K562 (cell line): ENCODE measurements at regions not wholly inside any gene's neighbourhood (a gene's known extent, or its start where the extent isn't known, plus 50 kb on each side); places are given as distances from the start of the nearest gene placed in this dataset.

ENCODE experiments used
- ATAC-seq: fragments of 200-7000 bp; cut with Tn5 transposase; 3 replicates; pipeline ENCODE4 v1.9.1; 2020; ENCODE audit warnings: moderate library complexity
- BruUV-seq: library from RNA; stranded (reverse); fragments of 400-500 nt; replicated peaks from 2 replicates; lab custom pipeline; 2021; lab: Mats Ljungman, UMichigan
- CTCF ChIA-PET: fragments of 300-600 bp; formaldehyde crosslinking; extraction: SDS; loops from one replicate; lab custom pipeline; 2021; ENCODE audit warnings: low intra/inter-chr PET ratio; lab: Yijun Ruan, JAX
- POLR2A ChIA-PET: fragments of 300-600, 350-650 bp; sonication (Branson Sonifier 250); formaldehyde crosslinking; extraction: SDS; loops from one replicate; lab custom pipeline; 2021; ENCODE audit warnings: antibody characterized with exemption, inconsistent platforms; lab: Yijun Ruan, JAX
- DNase-seq, 4 experiments: peaks; one replicate each; pipeline versions ENCODE4 v3.0.0 to v3.0.0-alpha.2; 2011 to 2018; ENCODE audit warnings: low spot score in 3 of 4, mixed read lengths in 3 of 4; ENCODE audit errors: extremely low read depth in 1 of 4
- FAIRE-seq: peaks from 2 replicates; lab custom pipeline; 2011; peaks lifted over from hg19 to GRCh38; lab: Jason Lieb, UNC
- H2AFZ ChIP-seq: 2 replicates; pipeline ENCODE4 v1.6.0; 2011; ENCODE audit warnings: low read depth, low read length, control low read depth, inconsistent platforms
- H3K27ac ChIP-seq: fragments of 200-600 bp; 3 replicates; pipeline ENCODE4 v1.8.0; 2011; ENCODE audit warnings: low read depth, mild to moderate bottlenecking, control low read depth, inconsistent platforms, low read length, moderate library complexity, mixed read lengths; ENCODE audit errors: extremely low read depth
- H3K27me3 ChIP-seq, 2 experiments: fragments of 300-600 bp in 1 of 2; 2 replicates in 1 of 2; 3 replicates in 1 of 2; pipeline versions ENCODE4 v1.6.0 to v1.8.0; 2011; ENCODE audit warnings: inconsistent platforms in 2 of 2, low read length in 2 of 2, mild to moderate bottlenecking in 1 of 2, mixed read lengths in 1 of 2, moderate library complexity in 1 of 2; ENCODE audit not compliant: control insufficient read depth in 2 of 2, insufficient read depth in 2 of 2
- H3K36me3 ChIP-seq: fragments of 300-600 bp; 3 replicates; pipeline ENCODE4 v1.8.0; 2011; ENCODE audit warnings: mild to moderate bottlenecking, low read length, inconsistent platforms; ENCODE audit not compliant: control insufficient read depth, insufficient read depth
- H3K4me1 ChIP-seq, 2 experiments: fragments of 200-600 bp in 1 of 2; replicated peaks in 1 of 2; 2 replicates in 1 of 2; 3 replicates in 1 of 2; pipeline versions ENCODE4 v1.5.1 to v1.8.0; 2011; ENCODE audit warnings: inconsistent platforms in 2 of 2, low read length in 2 of 2, mild to moderate bottlenecking in 1 of 2, mixed read lengths in 1 of 2, moderate library complexity in 1 of 2; ENCODE audit not compliant: control insufficient read depth in 2 of 2, insufficient read depth in 2 of 2
- H3K4me2 ChIP-seq: 2 replicates; pipeline ENCODE4 v1.6.1; 2011; ENCODE audit warnings: low read length, control low read depth, inconsistent platforms, mixed read lengths; ENCODE audit not compliant: insufficient read depth
- H3K4me3 ChIP-seq: fragments of 200-600 bp; sonication (generic), shearing (Covaris generic); 2 replicates; pipeline ENCODE4 v1.5.1; 2016; ENCODE audit warnings: control low read depth, inconsistent platforms
- H3K79me2 ChIP-seq: fragments of 200-600 bp; 3 replicates; pipeline ENCODE4 v1.8.0; 2011; ENCODE audit warnings: low read length, inconsistent platforms; ENCODE audit not compliant: control insufficient read depth, insufficient read depth
- H3K9ac ChIP-seq, 2 experiments: 2 replicates each; pipeline versions ENCODE4 v1.6.0 to v1.6.1; 2011; ENCODE audit warnings: low read depth in 2 of 2, low read length in 2 of 2, control low read depth in 1 of 2, inconsistent platforms in 1 of 2, mild to moderate bottlenecking in 1 of 2, mixed read lengths in 1 of 2; ENCODE audit not compliant: insufficient read depth in 1 of 2
- H3K9me1 ChIP-seq: one replicate; pipeline ENCODE4 v1.6.0; 2011; ENCODE audit warnings: inconsistent platforms, mild to moderate bottlenecking, low read length, moderate library complexity; ENCODE audit not compliant: control insufficient read depth, insufficient read depth
- H3K9me3 ChIP-seq: replicated peaks from 2 replicates; pipeline ENCODE4 v1.5.1; 2011; ENCODE audit warnings: low read depth, low read length, inconsistent platforms; ENCODE audit not compliant: control insufficient read depth, insufficient read depth
- H4K20me1 ChIP-seq: replicated peaks from 2 replicates; pipeline ENCODE4 v1.6.1; 2011; ENCODE audit warnings: low read length, inconsistent platforms, mixed read lengths; ENCODE audit not compliant: control insufficient read depth, insufficient read depth
- ARID1B ChIP-seq: fragments of 450-650 bp; IDR thresholded peaks from 2 replicates; pipeline ENCODE4 v1.6.1; 2016; ENCODE audit warnings: antibody characterized with exemption, mild to moderate bottlenecking, inconsistent platforms
- CBFA2T3 ChIP-seq: fragments of 450-650 bp; IDR thresholded peaks from 2 replicates; pipeline ENCODE4 v1.6.1; 2017
- CCNT2 ChIP-seq: IDR thresholded peaks from 2 replicates; pipeline ENCODE4 v1.6.1; 2011; ENCODE audit warnings: borderline replicate concordance, low read depth, mild to moderate bottlenecking, moderate library complexity, mixed read lengths, low read length; ENCODE audit not compliant: insufficient read length; ENCODE audit errors: extremely low read depth
- MEIS2 ChIP-seq: fragments of 450-650 bp; IDR thresholded peaks from 2 replicates; pipeline ENCODE4 v1.6.1; 2014; ENCODE audit warnings: mild to moderate bottlenecking; ENCODE audit not compliant: partially characterized antibody
- PKNOX1 ChIP-seq: fragments of 450-650 bp; IDR thresholded peaks from 2 replicates; pipeline ENCODE4 v1.6.1; 2016
- RCOR1 ChIP-seq, 2 experiments: IDR thresholded peaks; 2 replicates each; pipeline ENCODE4 v1.6.1; 2012; ENCODE audit warnings: low read depth in 2 of 2, low read length in 2 of 2, borderline replicate concordance in 1 of 2, improper control_type of control experiment in 1 of 2
- SOX6 ChIP-seq: fragments of 450-650 bp; IDR thresholded peaks from 2 replicates; pipeline ENCODE4 v1.6.1; 2014; ENCODE audit warnings: mild to moderate bottlenecking
- TEAD4 ChIP-seq, 2 experiments: sonication (generic) in 1 of 2; formaldehyde crosslinking in 1 of 2; IDR thresholded peaks; 2 replicates each; pipeline versions ENCODE4 v1.6.1 to v1.8.0; 2012 to 2022; ENCODE audit warnings: borderline replicate concordance in 1 of 2, inconsistent platforms in 1 of 2, low read length in 1 of 2, mild to moderate bottlenecking in 1 of 2, missing genetic modification reagents in 1 of 2
- ZNF212 ChIP-seq: fragments of 450-650 bp; formaldehyde crosslinking; IDR thresholded peaks from 2 replicates; pipeline ENCODE4 v1.4.0; 2020; ENCODE audit warnings: mild to moderate bottlenecking
- ZNF695 ChIP-seq: fragments of 450-650 bp; formaldehyde crosslinking; IDR thresholded peaks from 2 replicates; pipeline ENCODE4 v1.4.0; 2020; ENCODE audit warnings: mild to moderate bottlenecking, moderate library complexity
- in situ Hi-C: fragments of 300-500 bp; cut with MboI; formaldehyde crosslinking; loops from 4 replicates; pipeline ENCODE4 v1.15.0; 2018; ENCODE audit warnings: inconsistent platforms, mixed read lengths
- intact Hi-C: fragments of 100-400 bp; cut with micrococcal nuclease; formaldehyde crosslinking; loops from 2 replicates; pipeline ENCODE4 v1.14.2; 2022
- TF ChIP-seq, protein P1 (sequence below), 3 experiments: fragments of 200-800 bp in 1 of 3; fragments of 250-450 bp in 1 of 3; fragments of 450-650 bp in 1 of 3; sonication (Bioruptor Pico) in 1 of 3; sonication (Bioruptor generic) in 1 of 3; formaldehyde crosslinking in 1 of 3; IDR thresholded peaks; 2 replicates each; pipeline versions ENCODE4 v1.6.1 to v1.8.0; 2016 to 2022; ENCODE audit warnings: mild to moderate bottlenecking in 2 of 3, missing genetic modification characterization in 2 of 3, missing compliant biosample characterization in 1 of 3, moderate library complexity in 1 of 3
- TF ChIP-seq, protein P2 (sequence below): fragments of 450-650 bp; formaldehyde crosslinking; IDR thresholded peaks from 2 replicates; pipeline ENCODE4 v1.4.0; 2020; ENCODE audit warnings: mild to moderate bottlenecking

GRCh38 chr12:106003297-106003696 is 135.5 kb downstream of the NUAK1 start (continued):
- no peak for TF ChIP-seq CCNT2
- no peak for TF ChIP-seq ZNF695 (CRISPR knock-in tag)

DNA sequence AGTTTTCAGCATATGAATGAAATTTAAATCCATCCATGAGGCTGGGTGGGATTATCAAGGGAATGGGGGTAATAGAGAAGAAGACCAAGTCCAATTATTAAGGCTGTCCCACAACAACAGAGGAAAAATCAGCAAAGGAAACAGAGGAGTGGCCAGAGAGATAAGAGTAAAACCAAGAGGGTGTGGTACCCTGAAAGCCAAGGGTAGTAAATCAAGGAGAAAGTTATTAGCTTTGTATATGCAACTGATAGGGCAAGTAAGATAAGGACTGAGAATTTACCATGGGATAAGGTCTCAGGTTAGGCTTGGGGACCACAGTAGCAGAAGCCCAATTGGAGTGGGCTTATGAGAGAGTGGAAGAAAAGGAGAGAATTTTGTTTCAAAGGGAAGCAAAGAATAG is 134.5 kb downstream of the NUAK1 start:
- ATAC-seq (no peak), FAIRE-seq (no peak), DNase-seq (no peak)
- H3K9ac ChIP-seq = no peak overlapping the region
- no TSS peak for BruUV-seq
- POLR2A ChIA-PET = no interaction called here
- no peak overlapping the region for H3K4me3 ChIP-seq
- no peaks in the 10 kb centered on the region for H3K9me1 ChIP-seq
- no peaks in the 10 kb centered on the region for H4K20me1 ChIP-seq
- H3K79me2 ChIP-seq = no peaks in the 10 kb centered on the region
- H3K36me3 ChIP-seq = no peaks in the 10 kb centered on the region
- in situ Hi-C loops = no loop called here
- no peaks in the 10 kb centered on the region for H3K9me3 ChIP-seq
- no peak overlapping the region for H3K27ac ChIP-seq
- intact Hi-C loops = no loop called here
- no peak overlapping the region for H3K4me2 ChIP-seq
- no peaks in the 10 kb centered on the region for H3K4me1 ChIP-seq
- no peak overlapping the region for H2AFZ ChIP-seq
- H3K27me3 ChIP-seq = no peaks in the 10 kb centered on the region
- CTCF ChIA-PET = no interaction called here
- TF ChIP-seq PKNOX1 (peak; percentile 34; the same call in 1 of the 2 replicates), MEIS2 (peak; percentile 75), TEAD4 (IDR thresholded peaks at IDR 0.05; ENCODE audit: low read length) (peak; percentile 31; the same call in 1 of the 2 replicates), TEAD4 (CRISPR knock-in tag; IDR thresholded peaks at IDR 0.05; ENCODE audit: borderline replicate concordance) (no peak), ARID1B (peak; percentile 55; the same call in 1 of the 2 replicates), ZNF212 (CRISPR knock-in tag) (no peak), SOX6 (peak; percentile 36; the same call in 1 of the 2 replicates), CBFA2T3 (peak; percentile 44; the same call in 1 of the 2 replicates), RCOR1 (IDR thresholded peaks at IDR 0.05; ENCODE audit: borderline replicate concordance in 1 of 2, low read depth in 2 of 2, low read length in 2 of 2) (peak in 1 of 2 experiments; percentile 54; a peak in 1 of 4 replicates)
- TF ChIP-seq, protein P1, sequence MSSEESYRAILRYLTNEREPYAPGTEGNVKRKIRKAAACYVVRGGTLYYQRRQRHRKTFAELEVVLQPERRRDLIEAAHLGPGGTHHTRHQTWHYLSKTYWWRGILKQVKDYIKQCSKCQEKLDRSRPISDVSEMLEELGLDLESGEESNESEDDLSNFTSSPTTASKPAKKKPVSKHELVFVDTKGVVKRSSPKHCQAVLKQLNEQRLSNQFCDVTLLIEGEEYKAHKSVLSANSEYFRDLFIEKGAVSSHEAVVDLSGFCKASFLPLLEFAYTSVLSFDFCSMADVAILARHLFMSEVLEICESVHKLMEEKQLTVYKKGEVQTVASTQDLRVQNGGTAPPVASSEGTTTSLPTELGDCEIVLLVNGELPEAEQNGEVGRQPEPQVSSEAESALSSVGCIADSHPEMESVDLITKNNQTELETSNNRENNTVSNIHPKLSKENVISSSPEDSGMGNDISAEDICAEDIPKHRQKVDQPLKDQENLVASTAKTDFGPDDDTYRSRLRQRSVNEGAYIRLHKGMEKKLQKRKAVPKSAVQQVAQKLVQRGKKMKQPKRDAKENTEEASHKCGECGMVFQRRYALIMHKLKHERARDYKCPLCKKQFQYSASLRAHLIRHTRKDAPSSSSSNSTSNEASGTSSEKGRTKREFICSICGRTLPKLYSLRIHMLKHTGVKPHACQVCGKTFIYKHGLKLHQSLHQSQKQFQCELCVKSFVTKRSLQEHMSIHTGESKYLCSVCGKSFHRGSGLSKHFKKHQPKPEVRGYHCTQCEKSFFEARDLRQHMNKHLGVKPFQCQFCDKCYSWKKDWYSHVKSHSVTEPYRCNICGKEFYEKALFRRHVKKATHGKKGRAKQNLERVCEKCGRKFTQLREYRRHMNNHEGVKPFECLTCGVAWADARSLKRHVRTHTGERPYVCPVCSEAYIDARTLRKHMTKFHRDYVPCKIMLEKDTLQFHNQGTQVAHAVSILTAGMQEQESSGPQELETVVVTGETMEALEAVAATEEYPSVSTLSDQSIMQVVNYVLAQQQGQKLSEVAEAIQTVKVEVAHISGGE (CRISPR knock-in tag; IDR thresholded peaks at IDR 0.05) = no peak
- TF ChIP-seq, protein P2, sequence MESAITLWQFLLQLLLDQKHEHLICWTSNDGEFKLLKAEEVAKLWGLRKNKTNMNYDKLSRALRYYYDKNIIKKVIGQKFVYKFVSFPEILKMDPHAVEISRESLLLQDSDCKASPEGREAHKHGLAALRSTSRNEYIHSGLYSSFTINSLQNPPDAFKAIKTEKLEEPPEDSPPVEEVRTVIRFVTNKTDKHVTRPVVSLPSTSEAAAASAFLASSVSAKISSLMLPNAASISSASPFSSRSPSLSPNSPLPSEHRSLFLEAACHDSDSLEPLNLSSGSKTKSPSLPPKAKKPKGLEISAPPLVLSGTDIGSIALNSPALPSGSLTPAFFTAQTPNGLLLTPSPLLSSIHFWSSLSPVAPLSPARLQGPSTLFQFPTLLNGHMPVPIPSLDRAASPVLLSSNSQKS = no peak
